SK-N-SH (cell line): ENCODE measurements at regions not wholly inside any gene's neighbourhood (a gene's known extent, or its start where the extent isn't known, plus 50 kb on each side); places are given as distances from the start of the nearest gene placed in this dataset.

Experiments used
- CTCF ChIA-PET: fragments of 300-600, 350-600 bp; formaldehyde crosslinking; extraction: SDS; loops from one replicate; lab custom pipeline; 2021; lab: Yijun Ruan, JAX
- POLR2A ChIA-PET: fragments of 350-600 bp; sonication (Branson Sonifier 250); formaldehyde crosslinking; extraction: SDS; loops from one replicate; lab custom pipeline; 2020; ENCODE audit warnings: antibody characterized with exemption, inconsistent platforms; lab: Yijun Ruan, JAX
- DNase-seq: peaks from one replicate; pipeline ENCODE4 v3.0.0; 2012
- H2AFZ ChIP-seq: fragments of 200-600 bp; sonication (generic); 2 replicates; pipeline ENCODE4 v1.8.1; 2016; ENCODE audit warnings: antibody characterized with exemption, mild to moderate bottlenecking, low read depth
- H3F3A ChIP-seq: fragments of 200-600 bp; sonication (generic); replicated peaks from 2 replicates; pipeline ENCODE3; 2016; ENCODE audit warnings: antibody characterized with exemption, mild to moderate bottlenecking; ENCODE audit not compliant: insufficient read depth
- H3K27ac ChIP-seq, 2 experiments: fragments of 200-500 bp in 1 of 2; fragments of 200-600 bp in 1 of 2; sonication (Bioruptor generic) in 1 of 2; sonication (generic), shearing (Covaris generic) in 1 of 2; 2 replicates each; pipeline versions ENCODE4 v1.5.1 to v1.6.1; 2014 to 2016; ENCODE audit warnings: low read depth in 2 of 2, inconsistent platforms in 1 of 2, low read length in 1 of 2, mild to moderate bottlenecking in 1 of 2, mixed read lengths in 1 of 2
- H3K27me3 ChIP-seq: fragments of 200-600 bp; sonication (generic), shearing (Covaris generic); 2 replicates; pipeline ENCODE4 v1.6.1; 2016; ENCODE audit warnings: mixed run types; ENCODE audit not compliant: insufficient read depth
- H3K36me3 ChIP-seq, 2 experiments: fragments of 200-500 bp in 1 of 2; fragments of 200-600 bp in 1 of 2; sonication (Bioruptor generic) in 1 of 2; sonication (generic) in 1 of 2; replicated peaks in 1 of 2; 2 replicates each; pipeline versions ENCODE3 to v1.5.1; 2014 to 2016; ENCODE audit warnings: low read length in 1 of 2, mild to moderate bottlenecking in 1 of 2; ENCODE audit not compliant: insufficient read depth in 2 of 2, control insufficient read depth in 1 of 2
- H3K4me1 ChIP-seq, 2 experiments: fragments of 200-500 bp in 1 of 2; fragments of 200-600 bp in 1 of 2; sonication (Bioruptor generic) in 1 of 2; sonication (generic), shearing (Covaris generic) in 1 of 2; 2 replicates each; pipeline versions ENCODE4 v1.5.1 to v1.6.1; 2014 to 2016; ENCODE audit warnings: low read depth in 1 of 2, low read length in 1 of 2, mixed run types in 1 of 2; ENCODE audit not compliant: insufficient read depth in 2 of 2, control insufficient read depth in 1 of 2
- H3K4me2 ChIP-seq: fragments of 200-600 bp; sonication (generic), shearing (Covaris generic); 2 replicates; pipeline ENCODE4 v1.6.1; 2017; ENCODE audit warnings: mixed run types
- H3K4me3 ChIP-seq, 2 experiments: fragments of 200-500 bp in 1 of 2; fragments of 200-600 bp in 1 of 2; sonication (Bioruptor generic) in 1 of 2; sonication (generic), shearing (Covaris generic) in 1 of 2; 2 replicates each; pipeline versions ENCODE4 v1.5.1 to v1.8.1; 2014 to 2016; ENCODE audit warnings: low read depth in 2 of 2, inconsistent platforms in 1 of 2, low read length in 1 of 2, mild to moderate bottlenecking in 1 of 2, mixed read lengths in 1 of 2, moderate library complexity in 1 of 2
- H3K79me2 ChIP-seq: fragments of 200-600 bp; sonication (generic); 2 replicates; pipeline ENCODE4 v1.8.1; 2017; ENCODE audit warnings: mild to moderate bottlenecking; ENCODE audit not compliant: insufficient read depth
- H3K9ac ChIP-seq: fragments of 200-600 bp; sonication (generic); 2 replicates; pipeline ENCODE4 v1.6.1; 2017; ENCODE audit warnings: mixed run types
- H3K9me2 ChIP-seq: fragments of 200-600 bp; sonication (generic); 2 replicates; pipeline ENCODE4 v1.6.1; 2017; ENCODE audit warnings: mixed run types
- H3K9me3 ChIP-seq: fragments of 200-600 bp; sonication (generic); 2 replicates; pipeline ENCODE4 v1.6.1; 2017; ENCODE audit warnings: mixed run types, mild to moderate bottlenecking, moderate library complexity
- H4K20me1 ChIP-seq: fragments of 200-600 bp; sonication (generic); 2 replicates; pipeline ENCODE4 v1.6.1; 2017; ENCODE audit warnings: mild to moderate bottlenecking, mixed run types; ENCODE audit not compliant: insufficient read depth
- CHD2 ChIP-seq: fragments of 150-350 bp; IDR thresholded peaks from 2 replicates; pipeline ENCODE4 v1.6.1; 2018; ENCODE audit warnings: low read length; ENCODE audit not compliant: partially characterized antibody
- EP300 ChIP-seq, 2 experiments: IDR thresholded peaks; 2 replicates each; pipeline versions ENCODE4 v1.4.0 to v1.6.1; 2012; ENCODE audit warnings: borderline replicate concordance in 1 of 2, low read depth in 1 of 2, low read length in 1 of 2
- IRF3 ChIP-seq: fragments of 150-350 bp; IDR thresholded peaks from 2 replicates; pipeline ENCODE4 v1.6.1; 2016; ENCODE audit warnings: mild to moderate bottlenecking, low read depth, low read length
- JUND ChIP-seq: IDR thresholded peaks from 2 replicates; pipeline ENCODE4 v1.4.0; 2012
- MAX ChIP-seq: IDR thresholded peaks from 2 replicates; pipeline ENCODE4 v1.4.0; 2012; ENCODE audit warnings: low read depth
- MEF2A ChIP-seq: IDR thresholded peaks from 2 replicates; pipeline ENCODE4 v1.4.0; 2012; ENCODE audit warnings: low read depth, borderline replicate concordance
- POLR2AphosphoS5 ChIP-seq: IDR thresholded peaks from 2 replicates; pipeline ENCODE4 v1.6.1; 2012; ENCODE audit warnings: low read depth, low read length
- RFX5 ChIP-seq: IDR thresholded peaks from 2 replicates; pipeline ENCODE4 v1.6.1; 2012; ENCODE audit warnings: mild to moderate bottlenecking, improper control_type of control experiment, low read length
- SMC3 ChIP-seq: IDR thresholded peaks from 2 replicates; pipeline ENCODE4 v1.6.1; 2012; ENCODE audit warnings: low read depth, low read length, improper control_type of control experiment
- TAF1 ChIP-seq: IDR thresholded peaks from 2 replicates; pipeline ENCODE4 v1.6.1; 2012; ENCODE audit warnings: low read depth, mild to moderate bottlenecking, low read length, moderate library complexity, borderline replicate concordance
- TCF12 ChIP-seq: IDR thresholded peaks from 2 replicates; pipeline ENCODE4 v1.4.0; 2012
- TEAD4 ChIP-seq: IDR thresholded peaks from 2 replicates; pipeline ENCODE4 v1.4.0; 2012; ENCODE audit warnings: mild to moderate bottlenecking, borderline replicate concordance; ENCODE audit not compliant: insufficient read depth
- USF1 ChIP-seq: IDR thresholded peaks from 2 replicates; pipeline ENCODE4 v1.4.0; 2012; ENCODE audit warnings: low read depth, borderline replicate concordance
- USF2 ChIP-seq: fragments of 150-350 bp; IDR thresholded peaks from 2 replicates; pipeline ENCODE4 v1.6.1; 2017; ENCODE audit warnings: antibody characterized with exemption, low read length, low read depth, borderline replicate concordance
- YY1 ChIP-seq: IDR thresholded peaks from 2 replicates; pipeline ENCODE4 v1.4.0; 2012; ENCODE audit warnings: low read depth, mild to moderate bottlenecking
- WGBS: methylation state at CpG from one replicate; pipeline ENCODE4 v1.1.6; 2017; ENCODE audit warnings: low lambda C conversion rate; 5-methylcytosine and 5-hydroxymethylcytosine counted together
- TF ChIP-seq, protein P1 (sequence below): fragments of 200-600 bp; sonication (generic); IDR thresholded peaks from 2 replicates; pipeline ENCODE4 v1.6.1; 2017; ENCODE audit warnings: antibody characterized with exemption, mild to moderate bottlenecking, moderate library complexity

- CTCF ChIA-PET: interaction anchor here (0.8 kb wide), 1 partner anchor 29 kb away, joined by 3 read pairs; no protein-coding TSS in a partner anchor
- Histone ChIP-seq H3K27me3 (no peaks in the 10 kb centered on the region), H3K79me2 (no peaks in the 10 kb centered on the region), H3K4me2 (no peak overlapping the region), H3K4me3 (no peak overlapping the region), H3K27ac (no peak overlapping the region), H3F3A (no peaks in the 10 kb centered on the region), H3K36me3 (no peaks in the 10 kb centered on the region), H3K9ac (no peak overlapping the region), H4K20me1 (no peaks in the 10 kb centered on the region), H3K9me3 (no peaks in the 10 kb centered on the region), H3K4me1 (peaks cover 0 to 3% of the 10 kb centered on the region in 2 experiments; a peak in 1 of 4 replicates), H3K9me2 (no peaks in the 10 kb centered on the region), H2AFZ (no peak overlapping the region)
- no peak for TF ChIP-seq EP300 (IDR thresholded peaks at IDR 0.05; ENCODE audit: borderline replicate concordance in 1 of 2, low read depth in 1 of 2, low read length in 1 of 2)
- TF ChIP-seq TCF12: no peak
- TF ChIP-seq TEAD4: no peak
- no peak for TF ChIP-seq CHD2
- no peak for TF ChIP-seq MEF2A
- TF ChIP-seq POLR2AphosphoS5: no peak
- TF ChIP-seq, protein P1, sequence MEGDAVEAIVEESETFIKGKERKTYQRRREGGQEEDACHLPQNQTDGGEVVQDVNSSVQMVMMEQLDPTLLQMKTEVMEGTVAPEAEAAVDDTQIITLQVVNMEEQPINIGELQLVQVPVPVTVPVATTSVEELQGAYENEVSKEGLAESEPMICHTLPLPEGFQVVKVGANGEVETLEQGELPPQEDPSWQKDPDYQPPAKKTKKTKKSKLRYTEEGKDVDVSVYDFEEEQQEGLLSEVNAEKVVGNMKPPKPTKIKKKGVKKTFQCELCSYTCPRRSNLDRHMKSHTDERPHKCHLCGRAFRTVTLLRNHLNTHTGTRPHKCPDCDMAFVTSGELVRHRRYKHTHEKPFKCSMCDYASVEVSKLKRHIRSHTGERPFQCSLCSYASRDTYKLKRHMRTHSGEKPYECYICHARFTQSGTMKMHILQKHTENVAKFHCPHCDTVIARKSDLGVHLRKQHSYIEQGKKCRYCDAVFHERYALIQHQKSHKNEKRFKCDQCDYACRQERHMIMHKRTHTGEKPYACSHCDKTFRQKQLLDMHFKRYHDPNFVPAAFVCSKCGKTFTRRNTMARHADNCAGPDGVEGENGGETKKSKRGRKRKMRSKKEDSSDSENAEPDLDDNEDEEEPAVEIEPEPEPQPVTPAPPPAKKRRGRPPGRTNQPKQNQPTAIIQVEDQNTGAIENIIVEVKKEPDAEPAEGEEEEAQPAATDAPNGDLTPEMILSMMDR: no peak
- TF ChIP-seq JUND: no peak
- TF ChIP-seq USF2: no peak
- TF ChIP-seq SMC3: no peak
- TF ChIP-seq MAX: no peak
- TF ChIP-seq RFX5: no peak
- TF ChIP-seq TAF1: no peak
- TF ChIP-seq IRF3: no peak
- no peak for TF ChIP-seq USF1
- TF ChIP-seq YY1: no peak
- DNase-seq: no peak
- WGBS: 39% methylated on average over 3 of the region's 3 CpGs
- POLR2A ChIA-PET: no interaction called here
These were observed 445.3 kb downstream of the NTRK2 start for GRCh38 chr9:85114799-85115198.
